GM21381 (cell line): ENCODE measurements at regions not wholly inside any gene's neighbourhood (a gene's known extent, or its start where the extent isn't known, plus 50 kb on each side); places are given as distances from the start of the nearest gene placed in this dataset.

Experiments used
- ATAC-seq: cut with Tn5 transposase; IDR thresholded peaks from one replicate; pipeline ENCODE4 v1.9.1; 2021; ENCODE audit warnings: mild to moderate bottlenecking, moderate library complexity; ENCODE audit not compliant: unreplicated experiment

- ATAC-seq = no peak
Observed at GRCh38 chr15:31241888-31242522, 84.6 kb upstream of the KLF13 start.

- ATAC-seq = no peak
Observed at GRCh38 chr15:31243895-31244294, 82.7 kb upstream of the KLF13 start.

GRCh38 chr15:31245135-31245689, 81.4 kb upstream of the KLF13 start:
- no peak for ATAC-seq

GRCh38 chr15:31245756-31246155, 80.9 kb upstream of the KLF13 start:
- ATAC-seq = no peak

- no peak for ATAC-seq
Observed at GRCh38 chr15:31247404-31247803, 79.2 kb upstream of the KLF13 start.

GRCh38 chr15:31248263-31248662, 78.4 kb upstream of the KLF13 start:
- no peak for ATAC-seq

- ATAC-seq = no peak
Observed at GRCh38 chr15:31248951-31249350, 77.7 kb upstream of the KLF13 start.

GRCh38 chr15:31250033-31250432, 76.6 kb upstream of the KLF13 start:
- no peak for ATAC-seq

GRCh38 chr15:31251165-31251564, 75.5 kb upstream of the KLF13 start:
- no peak for ATAC-seq

GRCh38 chr15:31252171-31252785, 74.4 kb upstream of the KLF13 start:
- no peak for ATAC-seq

GRCh38 chr15:31254431-31255175, 72.0 kb upstream of the KLF13 start:
- no peak for ATAC-seq

- ATAC-seq = no peak
Observed at GRCh38 chr15:31255176-31255510, 71.5 kb upstream of the KLF13 start.

- ATAC-seq = no peak
Observed at GRCh38 chr15:31255732-31256377, 70.8 kb upstream of the KLF13 start.

- ATAC-seq = no peak
Observed at GRCh38 chr15:31256378-31257265, 70.0 kb upstream of the KLF13 start.

GRCh38 chr15:31257286-31257685, 69.3 kb upstream of the KLF13 start:
- no peak for ATAC-seq

GRCh38 chr15:31258260-31258659, 68.4 kb upstream of the KLF13 start:
- no peak for ATAC-seq

GRCh38 chr15:31259562-31260252, 66.9 kb upstream of the KLF13 start:
- no peak for ATAC-seq

- no peak for ATAC-seq
Observed at GRCh38 chr15:31260646-31261265, 65.9 kb upstream of the KLF13 start.
